ELR (cell line): ENCODE measurements at regions not wholly inside any gene's neighbourhood (a gene's known extent, or its start where the extent isn't known, plus 50 kb on each side); places are given as distances from the start of the nearest gene placed in this dataset.

Source experiments
- DNase-seq: peaks from one replicate; pipeline ENCODE4 v3.0.0-alpha.2; 2015; ENCODE audit warnings: low read depth

DNA sequence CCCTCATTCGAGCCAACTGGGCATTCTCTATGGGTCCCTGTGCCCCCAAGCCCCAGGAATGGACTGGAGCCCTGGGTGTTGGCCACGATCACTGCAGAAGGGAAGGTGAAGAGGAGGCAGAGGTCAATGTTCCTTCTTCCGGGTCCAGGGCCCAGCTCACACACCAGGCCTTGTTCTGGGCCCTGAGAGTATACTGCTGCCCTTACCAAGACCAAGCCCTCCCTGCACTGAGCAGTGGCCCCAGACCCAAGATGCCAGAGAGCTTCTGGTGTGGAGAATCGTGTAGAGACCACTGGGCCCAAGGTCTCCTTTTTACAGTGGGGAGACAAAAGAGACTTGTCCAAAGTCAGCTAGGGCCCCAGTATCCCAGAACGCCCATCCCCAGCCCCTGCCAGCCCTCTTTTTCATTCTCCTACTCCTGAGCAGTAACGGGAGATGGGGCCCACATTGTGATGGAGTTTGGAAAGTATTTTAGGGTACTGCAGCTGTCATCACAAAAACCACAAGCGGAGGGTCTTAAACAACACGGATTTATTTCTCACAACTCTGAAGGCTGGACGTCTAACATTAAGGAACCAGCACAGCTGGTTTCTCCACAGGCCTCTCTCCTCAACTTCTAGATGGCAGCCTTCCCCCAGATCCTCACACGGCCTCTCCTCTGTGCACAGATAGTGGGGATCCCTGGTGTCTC is 79.4 kb downstream of the PDGFA start:
- DNase-seq: no peak

DNA sequence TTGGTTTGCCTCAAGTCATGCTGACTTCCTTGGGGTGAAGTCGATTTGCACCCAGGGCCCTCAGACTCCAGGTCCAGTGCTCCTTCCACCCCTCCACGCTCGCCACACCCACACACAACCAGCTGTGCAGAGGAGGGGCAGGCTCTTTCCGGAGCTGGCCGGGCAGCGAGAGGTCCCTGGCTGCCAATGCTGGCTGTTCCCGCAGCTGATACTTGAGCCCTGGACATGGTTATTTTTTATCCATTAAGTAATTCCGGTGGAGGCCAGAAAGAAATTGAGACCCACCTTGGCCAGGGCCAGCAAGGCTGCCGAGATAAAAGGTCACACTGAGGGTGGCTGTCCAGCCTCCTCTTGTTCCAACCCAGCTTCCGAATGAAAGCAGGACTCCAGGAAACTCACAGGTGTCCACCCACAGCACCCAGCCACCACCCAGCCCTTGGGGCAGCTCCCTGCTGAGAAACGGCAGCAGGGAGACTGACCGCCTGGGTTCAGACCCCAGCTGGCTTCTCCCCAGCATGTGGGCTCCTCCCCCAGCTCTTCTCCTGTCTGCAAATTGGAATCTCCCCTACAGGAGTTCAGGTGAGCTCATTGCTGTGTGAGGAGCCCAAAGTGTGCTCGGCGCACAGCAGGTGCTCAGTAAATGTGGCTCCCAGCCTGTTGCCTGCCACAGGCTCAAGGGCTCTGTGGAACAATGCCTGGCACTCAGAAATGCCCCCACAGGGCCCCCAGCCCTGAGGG is 77.8 kb downstream of the PDGFA start:
- no peak for DNase-seq

DNA sequence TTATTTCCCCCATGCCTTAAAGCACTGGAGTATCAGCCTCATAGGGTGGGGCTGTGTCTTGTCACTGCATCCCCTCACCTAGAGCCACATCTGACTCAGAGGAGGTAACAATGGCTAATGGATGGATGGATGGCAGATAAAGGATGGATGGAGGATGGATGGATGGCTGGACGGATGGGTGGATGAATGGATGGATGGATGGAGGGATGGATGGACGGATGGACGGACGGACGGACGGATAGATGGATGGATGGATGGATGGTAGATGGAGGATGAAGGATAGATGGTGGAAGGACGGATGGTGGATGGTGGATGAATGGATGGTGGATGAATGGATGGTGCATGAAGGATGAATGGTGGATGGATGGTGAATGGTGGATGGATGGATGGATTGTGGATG is 77.2 kb downstream of the PDGFA start:
- DNase-seq: no peak

DNA sequence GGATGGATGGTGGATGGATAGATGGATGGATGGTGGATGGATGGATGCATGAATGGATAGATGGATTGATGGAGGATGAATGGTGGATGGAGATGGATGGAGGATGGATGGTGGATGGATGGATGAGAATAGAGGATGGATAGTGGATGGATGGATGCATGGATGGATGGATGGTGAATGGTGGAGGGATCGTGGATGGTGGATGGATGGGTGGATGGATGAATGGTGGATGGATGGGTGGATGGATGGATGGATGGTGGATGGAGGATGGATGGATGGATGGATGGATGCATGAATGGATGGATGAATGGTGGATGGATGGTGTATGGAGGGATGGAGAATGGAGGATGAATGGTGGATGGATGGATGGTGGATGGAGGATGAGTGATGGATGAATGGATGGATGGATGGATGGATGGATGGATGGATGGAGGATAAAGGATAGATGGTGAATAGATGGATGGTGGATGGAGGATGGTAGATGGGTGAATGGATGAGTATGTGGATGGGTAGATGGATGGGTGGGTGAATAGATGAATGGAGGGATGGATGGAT is 76.3 kb downstream of the PDGFA start:
- DNase-seq: no peak

DNA sequence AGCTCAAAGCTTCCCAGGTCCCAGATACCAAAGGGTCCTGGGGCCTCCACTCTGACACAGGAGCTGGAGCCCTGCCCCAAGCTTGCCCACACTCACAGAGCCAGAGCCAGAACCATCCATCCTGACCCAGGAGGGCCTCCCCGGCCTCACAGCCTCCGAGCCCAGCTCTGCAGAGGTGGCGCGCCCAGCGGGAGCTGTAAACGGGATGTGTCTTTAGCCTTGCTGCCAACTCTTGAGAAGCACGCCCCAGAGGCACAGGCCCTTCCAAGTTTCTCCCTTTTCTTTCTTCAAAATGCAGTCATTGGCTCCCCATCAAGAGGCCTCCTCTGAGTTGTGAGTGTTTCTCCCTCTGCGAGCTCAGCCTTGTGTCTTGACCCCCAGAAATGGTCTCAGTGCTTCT is 75.0 kb downstream of the PDGFA start:
- no peak for DNase-seq

DNA sequence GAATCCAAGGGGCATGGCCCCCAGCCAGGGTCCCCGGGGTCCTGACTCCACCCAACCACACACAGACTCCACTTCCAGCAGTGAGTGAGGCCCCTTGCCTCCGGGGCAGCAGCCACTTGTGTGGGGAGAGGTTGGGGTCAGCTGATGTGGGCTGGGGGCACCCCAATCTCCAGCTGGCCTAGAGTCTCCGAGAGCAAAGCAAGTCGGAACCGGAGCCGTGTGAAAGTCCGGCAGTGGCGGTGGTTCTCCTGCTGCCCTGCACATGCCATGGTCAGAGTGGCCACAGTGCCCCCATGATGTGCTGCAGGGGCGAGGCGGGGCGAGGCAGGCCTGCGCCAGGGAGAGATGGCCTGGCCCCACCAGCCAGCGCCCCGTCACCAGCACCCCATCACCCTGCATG is 74.6 kb downstream of the PDGFA start:
- DNase-seq: no peak

DNA sequence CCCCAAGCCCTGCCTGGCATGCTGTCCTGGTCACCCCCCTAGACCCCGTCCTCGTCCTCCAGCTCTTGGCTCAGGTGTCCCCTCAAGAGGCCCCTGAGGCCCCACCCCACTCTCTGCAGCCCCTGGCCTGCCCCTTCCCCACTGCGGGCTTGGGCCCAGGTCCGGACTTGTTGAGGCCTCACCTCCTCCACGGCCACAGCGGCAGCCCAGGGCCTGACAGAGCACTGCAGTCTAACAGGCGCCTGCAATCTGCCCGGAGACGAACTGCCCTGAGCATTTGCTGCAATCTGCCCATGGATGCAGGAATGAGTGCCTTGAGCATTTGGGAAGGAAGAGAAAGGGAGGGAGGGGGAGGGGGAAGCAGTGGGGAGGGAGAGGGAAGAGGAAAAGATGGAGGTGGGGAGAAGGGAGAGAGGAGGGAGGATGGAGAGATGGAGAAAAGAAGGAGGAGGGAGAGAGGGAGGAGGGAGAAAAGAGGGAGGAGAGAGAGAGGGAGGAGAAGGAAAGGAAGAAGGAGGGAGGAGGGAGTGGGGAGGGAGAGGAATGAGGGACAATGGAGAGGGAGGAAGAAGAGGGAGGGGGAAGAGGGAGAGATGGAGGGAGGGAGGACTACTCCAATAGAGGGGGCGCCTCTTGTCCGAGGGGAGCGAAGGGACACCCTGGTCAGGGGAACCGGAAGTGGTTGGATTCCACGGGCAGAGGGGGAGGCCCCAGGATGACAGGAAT is 73.9 kb downstream of the PDGFA start:
- no peak for DNase-seq

DNA sequence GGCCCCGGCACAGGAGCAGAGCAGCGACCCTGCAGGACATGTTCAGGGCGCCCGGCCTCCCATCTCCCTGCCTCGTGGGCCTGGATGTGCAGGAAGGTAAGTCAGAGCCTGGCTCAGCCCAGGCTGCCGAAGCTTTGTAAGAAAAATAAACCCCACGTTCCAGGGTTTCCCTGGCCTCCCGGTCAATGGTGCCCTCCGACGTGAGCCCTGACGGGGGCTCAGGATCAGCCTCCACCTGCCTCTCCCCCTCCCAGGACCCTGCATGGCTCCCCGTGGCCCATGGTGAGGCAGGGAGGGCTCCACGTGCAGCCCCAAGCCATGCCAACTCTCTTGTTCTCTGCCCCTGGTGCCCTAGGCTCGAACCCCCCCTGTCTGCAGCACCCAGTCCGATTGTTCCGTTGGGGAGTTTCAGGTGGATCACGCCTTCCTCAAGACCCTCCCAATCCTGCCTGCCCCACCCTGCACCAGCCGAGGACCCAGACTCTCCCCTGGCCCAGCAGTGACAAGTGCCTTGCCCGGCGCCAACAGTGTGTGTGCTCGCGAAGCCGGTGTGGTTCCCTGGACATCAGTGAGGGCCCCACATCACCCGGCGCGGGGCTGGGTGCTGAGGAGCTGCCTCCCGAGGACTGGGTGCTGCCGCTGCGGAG is 73.2 kb downstream of the PDGFA start:
- no peak for DNase-seq
